ENCODE measurements at regions not wholly inside any gene's neighbourhood (a gene's known extent, or its start where the extent isn't known, plus 50 kb on each side); places are given as distances from the start of the nearest gene placed in this dataset.
"Not testable (repeated sequence)": the region's sequence is repeated elsewhere in the genome, so short reads cannot be mapped to it uniquely, and the experiment has no call there.

DNA sequence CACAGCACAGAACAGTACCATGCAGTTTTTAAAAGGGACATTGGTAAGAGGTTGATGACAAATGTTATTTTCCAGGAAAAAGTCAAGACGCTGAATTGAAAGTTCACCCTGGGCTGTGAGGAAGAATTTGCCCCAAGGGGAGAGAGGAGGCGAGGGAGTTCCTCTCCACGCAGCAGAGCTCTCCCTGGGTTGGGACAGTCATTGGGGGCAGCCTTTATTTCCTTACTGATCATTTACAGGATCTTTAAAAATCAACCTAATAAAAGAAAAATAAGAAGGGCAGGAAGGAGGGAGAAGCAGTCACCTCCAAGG lies 49.9 kb upstream of the WNT7B start:
- WGBS, 3 donors = 28 to 66% (median 51%) methylated on average over 3 of the region's 3 CpGs

DNA sequence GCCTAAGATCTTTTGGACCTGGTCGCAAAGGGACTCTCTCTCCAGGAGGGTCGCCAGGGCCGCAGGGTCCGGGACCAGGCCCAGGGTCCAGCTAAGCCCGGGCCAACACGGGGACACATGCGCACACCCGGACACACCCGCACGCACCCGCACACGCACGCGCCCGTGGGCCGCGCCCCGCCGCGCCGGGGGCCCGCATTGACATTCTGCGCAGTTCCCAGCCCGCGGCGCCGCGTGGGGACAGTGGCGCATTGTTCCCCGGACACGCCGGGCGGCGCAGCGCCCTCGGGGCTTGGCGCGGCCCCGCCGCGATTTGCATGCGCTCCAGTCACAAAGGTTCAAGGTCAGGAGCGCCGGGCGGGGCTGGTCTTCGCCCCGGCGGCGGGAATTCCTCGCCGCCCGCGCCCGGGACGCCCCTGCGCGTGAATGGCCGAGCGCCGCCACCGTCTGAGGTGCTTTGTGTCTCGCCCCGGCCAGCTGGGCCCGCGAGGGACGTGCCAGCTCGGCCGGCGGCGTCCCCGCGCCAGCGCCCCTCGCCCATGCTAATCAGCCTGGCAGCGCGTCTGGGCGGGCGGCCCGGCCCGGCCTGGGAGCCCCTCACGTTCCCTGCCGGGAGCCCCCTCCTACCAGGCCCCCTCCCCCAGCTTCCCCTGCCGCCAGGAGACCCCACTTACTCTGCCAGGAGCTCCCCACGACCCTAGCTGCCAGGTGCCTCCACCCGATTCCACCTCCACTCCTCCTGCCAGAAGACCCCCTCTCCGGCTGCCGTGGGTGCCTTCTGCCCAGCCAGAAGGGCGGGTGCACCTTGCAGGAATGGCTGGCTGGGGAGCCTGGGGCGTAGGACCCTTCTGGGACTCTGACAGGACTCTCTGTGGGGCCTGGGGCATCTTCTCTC lies 50.5 kb upstream of the WNT7B start:
- 8 to 16% (median 12%) methylated on average over 72 to 89 of the region's 89 CpGs for WGBS, 3 donors
- H3K27ac ChIP-seq (ENCODE audit: low read depth, low read length) = no peak overlapping the region

More for the DNA sequence above, 49.9 kb upstream of the WNT7B start:
- H3K27ac ChIP-seq (ENCODE audit: low read depth, low read length) = no peak overlapping the region

GRCh38 chr22:46028106-46028991 lies 51.4 kb upstream of the WNT7B start:
- 82 to 84% (median 83%) methylated on average over 16 of the region's 16 CpGs for WGBS, 3 donors
- H3K27ac ChIP-seq (ENCODE audit: low read depth, low read length) = no peak overlapping the region

- 96 to 98% (median 97%) methylated on average over 8 of the region's 8 CpGs for WGBS, 3 donors
- no peak overlapping the region for H3K27ac ChIP-seq (ENCODE audit: low read depth, low read length)
These were observed 52.1 kb upstream of the WNT7B start for GRCh38 chr22:46029036-46029435.

GRCh38 chr22:46029574-46030200 lies 52.7 kb upstream of the WNT7B start:
- WGBS, 3 donors = 78 to 86% (median 80%) methylated on average over 6 of the region's 6 CpGs
- no peak overlapping the region for H3K27ac ChIP-seq (ENCODE audit: low read depth, low read length)

- no peak overlapping the region for H3K27ac ChIP-seq (ENCODE audit: low read depth, low read length)
- WGBS, 3 donors = 56 to 73% (median 63%) methylated on average over 11 of the region's 11 CpGs
These were observed 53.4 kb upstream of the WNT7B start for GRCh38 chr22:46030231-46030880.

GRCh38 chr22:46031066-46031465 lies 54.1 kb upstream of the WNT7B start:
- H3K27ac ChIP-seq (ENCODE audit: low read depth, low read length) = no peak overlapping the region
- 89 to 94% (median 90%) methylated on average over 12 to 13 of the region's 13 CpGs for WGBS, 3 donors

- WGBS, 3 donors = 80 to 93% (median 83%) methylated on average over 2 of the region's 2 CpGs
These were observed 54.6 kb upstream of the WNT7B start for GRCh38 chr22:46031557-46031956.

DNA sequence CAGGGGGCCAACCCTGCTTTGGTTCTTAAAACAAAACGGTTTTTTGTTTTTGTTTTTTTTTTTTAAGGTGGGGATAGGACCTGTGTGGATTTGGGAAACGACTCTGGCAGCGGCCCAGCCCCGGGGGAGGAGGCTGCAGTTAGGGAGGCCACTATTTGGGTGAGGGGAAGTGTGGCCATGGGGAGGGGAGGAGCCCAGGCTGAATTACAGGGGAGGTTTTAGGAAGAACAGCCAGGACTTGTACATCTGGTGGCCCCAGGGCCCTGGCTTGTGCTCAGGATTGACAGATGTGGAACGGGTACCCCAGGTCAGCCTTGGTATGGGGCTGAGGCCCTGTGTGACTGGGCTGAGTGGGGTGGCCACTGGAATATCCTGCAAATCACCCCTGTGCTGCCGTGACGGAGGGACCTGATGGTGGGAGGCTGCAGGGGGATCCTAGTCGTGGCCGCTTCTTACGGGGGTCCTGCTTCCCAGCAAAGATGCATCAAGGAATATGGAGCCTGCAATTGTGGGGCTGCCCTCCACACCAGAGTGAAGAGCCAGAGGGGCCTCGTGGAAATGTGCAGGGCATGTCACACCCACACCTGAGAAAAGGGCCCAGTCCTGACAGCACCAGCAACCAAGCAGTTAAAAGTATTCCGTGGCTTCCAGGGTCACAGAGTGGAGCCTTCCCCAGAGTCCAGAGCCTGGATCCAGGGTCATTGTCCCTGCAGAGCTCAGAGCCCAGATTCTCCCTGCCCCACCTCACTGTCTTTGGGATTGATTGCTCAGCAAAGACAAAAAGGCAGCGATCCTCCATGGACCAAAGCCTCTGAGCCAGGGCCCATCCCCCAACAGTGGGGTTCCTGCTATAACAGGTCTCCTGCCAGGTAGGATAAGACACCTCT lies 55.2 kb upstream of the WNT7B start:
- H3K27ac ChIP-seq (ENCODE audit: low read depth, low read length) = no peak overlapping the region
- WGBS, 3 donors = 63 to 76% (median 66%) methylated on average over 13 of the region's 13 CpGs

More at GRCh38 chr22:46031557-46031956, 54.6 kb upstream of the WNT7B start:
- no peak overlapping the region for H3K27ac ChIP-seq (ENCODE audit: low read depth, low read length)

GRCh38 chr22:46033256-46034200 lies 56.6 kb upstream of the WNT7B start:
- H3K27ac ChIP-seq (ENCODE audit: low read depth, low read length) = no peak overlapping the region
- 77 to 95% (median 93%) methylated on average over 11 of the region's 11 CpGs for WGBS, 3 donors

GRCh38 chr22:46034480-46034879 lies 57.5 kb upstream of the WNT7B start:
- WGBS, 3 donors = 80 to 94% (median 88%) methylated on average over 5 of the region's 5 CpGs
- not testable (repeated sequence) for H3K27ac ChIP-seq (ENCODE audit: low read depth, low read length)

- 1 to 4% (median 3%) methylated on average over 16 of the region's 16 CpGs for WGBS, 3 donors
- no peak overlapping the region for H3K27ac ChIP-seq (ENCODE audit: low read depth, low read length)
These were observed 58.4 kb upstream of the WNT7B start for GRCh38 chr22:46035380-46035741.

GRCh38 chr22:46035742-46036557 lies 59.0 kb upstream of the WNT7B start:
- WGBS, 3 donors = 0 to 1% (median 1%) methylated on average over 76 to 84 of the region's 84 CpGs
- H3K27ac ChIP-seq (ENCODE audit: low read depth, low read length) = peak overlapping the region; percentile 63

- 27 to 38% (median 34%) methylated on average over 18 of the region's 18 CpGs for WGBS, 3 donors
- peak overlapping the region; percentile 40 for H3K27ac ChIP-seq (ENCODE audit: low read depth, low read length)
These were observed 59.8 kb upstream of the WNT7B start for GRCh38 chr22:46036558-46037408.

GRCh38 chr22:46038174-46038487 lies 61.2 kb upstream of the WNT7B start:
- 74 to 79% (median 74%) methylated on average over 2 of the region's 2 CpGs for WGBS, 3 donors
- H3K27ac ChIP-seq (ENCODE audit: low read depth, low read length) = no peak overlapping the region
